C4-2B (cell line): ENCODE measurements at regions not wholly inside any gene's neighbourhood (a gene's known extent, or its start where the extent isn't known, plus 50 kb on each side); places are given as distances from the start of the nearest gene placed in this dataset.
"Not testable (repeated sequence)": the region's sequence is repeated elsewhere in the genome, so short reads cannot be mapped to it uniquely, and the experiment has no call there.

Source experiments
- ZFX ChIP-seq: fragments of 450-650 bp; IDR thresholded peaks from 2 replicates; pipeline ENCODE4 v1.6.1; 2017
- TF ChIP-seq, protein P1 (sequence below): fragments of 450-650 bp; conservative IDR thresholded peaks from 2 replicates; pipeline ENCODE4 v1.5.1; 2017; ENCODE audit warnings: mild to moderate bottlenecking

DNA sequence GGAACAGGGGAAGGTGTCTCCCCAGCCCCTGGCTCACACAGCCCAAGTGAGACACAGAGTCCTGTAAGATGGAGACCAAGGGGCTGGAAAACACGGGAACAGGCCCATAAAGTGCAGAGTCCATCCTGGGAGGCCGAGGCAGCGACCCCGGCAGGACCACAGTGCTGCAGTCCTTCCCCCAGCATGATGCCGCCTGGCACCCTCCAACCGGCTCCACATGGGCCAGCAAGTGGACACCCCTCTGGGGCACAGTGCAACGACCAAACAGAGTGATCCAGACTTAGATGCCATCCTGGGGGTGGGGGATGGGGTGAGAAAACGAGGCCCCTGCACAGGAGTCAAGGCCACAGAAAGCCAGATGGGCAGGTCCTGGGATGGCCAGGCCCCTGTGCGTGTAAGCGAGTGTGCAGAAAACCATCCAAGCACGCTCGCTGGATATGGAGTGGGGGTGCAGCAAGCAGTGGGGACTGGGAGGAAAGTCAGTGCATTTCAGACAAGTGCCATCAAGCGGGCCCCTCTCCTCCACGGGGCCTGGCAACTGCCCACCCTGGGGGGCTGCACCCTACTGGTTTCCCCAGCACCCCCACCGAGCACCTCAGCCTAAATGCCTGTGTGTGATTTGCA is 104.7 kb downstream of the NPIPB11 start:
- TF ChIP-seq, protein P1, sequence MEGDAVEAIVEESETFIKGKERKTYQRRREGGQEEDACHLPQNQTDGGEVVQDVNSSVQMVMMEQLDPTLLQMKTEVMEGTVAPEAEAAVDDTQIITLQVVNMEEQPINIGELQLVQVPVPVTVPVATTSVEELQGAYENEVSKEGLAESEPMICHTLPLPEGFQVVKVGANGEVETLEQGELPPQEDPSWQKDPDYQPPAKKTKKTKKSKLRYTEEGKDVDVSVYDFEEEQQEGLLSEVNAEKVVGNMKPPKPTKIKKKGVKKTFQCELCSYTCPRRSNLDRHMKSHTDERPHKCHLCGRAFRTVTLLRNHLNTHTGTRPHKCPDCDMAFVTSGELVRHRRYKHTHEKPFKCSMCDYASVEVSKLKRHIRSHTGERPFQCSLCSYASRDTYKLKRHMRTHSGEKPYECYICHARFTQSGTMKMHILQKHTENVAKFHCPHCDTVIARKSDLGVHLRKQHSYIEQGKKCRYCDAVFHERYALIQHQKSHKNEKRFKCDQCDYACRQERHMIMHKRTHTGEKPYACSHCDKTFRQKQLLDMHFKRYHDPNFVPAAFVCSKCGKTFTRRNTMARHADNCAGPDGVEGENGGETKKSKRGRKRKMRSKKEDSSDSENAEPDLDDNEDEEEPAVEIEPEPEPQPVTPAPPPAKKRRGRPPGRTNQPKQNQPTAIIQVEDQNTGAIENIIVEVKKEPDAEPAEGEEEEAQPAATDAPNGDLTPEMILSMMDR: not testable (repeated sequence)
- TF ChIP-seq ZFX: not testable (repeated sequence)
